HCT116 (cell line): ENCODE measurements at regions not wholly inside any gene's neighbourhood (a gene's known extent, or its start where the extent isn't known, plus 50 kb on each side); places are given as distances from the start of the nearest gene placed in this dataset.

Source experiments
- ATAC-seq: fragments of 200-7000 bp; cut with Tn5 transposase; 2 replicates; pipeline ENCODE4 v1.9.1; 2020; ENCODE audit warnings: mild to moderate bottlenecking, moderate library complexity
- BruUV-seq: library from RNA; stranded (reverse); fragments of 400-500 nt; replicated peaks from 2 replicates; lab custom pipeline; 2021; lab: Mats Ljungman, UMichigan
- CTCF ChIA-PET: fragments of 300-600 bp; sonication (Branson Sonifier 250); formaldehyde crosslinking; loops from one replicate; lab custom pipeline; 2021; ENCODE audit warnings: antibody characterized with exemption; lab: Charles Lee
- POLR2A ChIA-PET: fragments of 300-600, 350-600 bp; sonication (Branson Sonifier 250); formaldehyde crosslinking; loops from one replicate; lab custom pipeline; 2021; ENCODE audit warnings: antibody characterized with exemption; lab: Charles Lee
- RAD21 ChIA-PET, 2 experiments: fragments of 300-600 bp; sonication (Branson Sonifier 250); formaldehyde crosslinking; loops; one replicate each; lab custom pipeline; 2023; ENCODE audit warnings: low total read pairs in 2 of 2; ENCODE audit not compliant: uncharacterized antibody in 2 of 2, unreplicated experiment in 2 of 2, low non-redundant PET in 1 of 2; lab: Charles Lee
- DNase-seq: peaks from one replicate; pipeline ENCODE4 v3.0.0-alpha.2; 2010; ENCODE audit warnings: low read depth, low spot score
- H2AFZ ChIP-seq: fragments of 200-600 bp; shearing (Covaris generic), sonication (generic); 2 replicates; pipeline ENCODE4 v1.6.1; 2017; ENCODE audit warnings: low read depth, mixed run types, mixed read lengths, antibody characterized with exemption, low read length; ENCODE audit not compliant: poor library complexity, severe bottlenecking
- H3K27ac ChIP-seq: 2 replicates; pipeline ENCODE4 v1.5.1; 2012; ENCODE audit warnings: low read depth, low read length
- H3K27me3 ChIP-seq: fragments of 200-600 bp; sonication (generic); 2 replicates; pipeline ENCODE4 v1.6.1; 2016; ENCODE audit warnings: mixed run types, low read length, mixed read lengths; ENCODE audit not compliant: insufficient read depth
- H3K36me3 ChIP-seq, 2 experiments: fragments of 200-500 bp in 1 of 2; fragments of 200-600 bp in 1 of 2; sonication (Bioruptor generic) in 1 of 2; sonication (generic) in 1 of 2; 2 replicates each; pipeline versions ENCODE4 v1.5.1 to v1.6.1; 2014 to 2016; ENCODE audit warnings: low read length in 2 of 2, inconsistent platforms in 1 of 2, mixed read lengths in 1 of 2, mixed run types in 1 of 2; ENCODE audit not compliant: insufficient read depth in 2 of 2, control insufficient read depth in 1 of 2
- H3K4me1 ChIP-seq, 2 experiments: fragments of 200-600 bp in 1 of 2; sonication (generic) in 1 of 2; 2 replicates each; pipeline versions ENCODE4 v1.5.1 to v1.6.1; 2012 to 2017; ENCODE audit warnings: low read length in 2 of 2, inconsistent platforms in 1 of 2, mild to moderate bottlenecking in 1 of 2, mixed read lengths in 1 of 2, mixed run types in 1 of 2, moderate library complexity in 1 of 2; ENCODE audit not compliant: insufficient read depth in 2 of 2, control insufficient read depth in 1 of 2
- H3K4me2 ChIP-seq: fragments of 200-600 bp; sonication (generic); 2 replicates; pipeline ENCODE4 v1.6.1; 2017; ENCODE audit warnings: mixed run types, low read length, mixed read lengths
- H3K4me3 ChIP-seq, 2 experiments: fragments of 200-600 bp in 1 of 2; sonication (generic) in 1 of 2; replicated peaks in 1 of 2; 2 replicates each; pipeline ENCODE4 v1.5.1; 2011 to 2016; ENCODE audit warnings: low read length in 2 of 2, control low read depth in 1 of 2, low read depth in 1 of 2, mild to moderate bottlenecking in 1 of 2, mixed read lengths in 1 of 2, mixed run types in 1 of 2
- H3K79me2 ChIP-seq: fragments of 200-600 bp; sonication (generic); 2 replicates; pipeline ENCODE4 v1.6.1; 2017; ENCODE audit warnings: mild to moderate bottlenecking, mixed run types, low read length, moderate library complexity, mixed read lengths; ENCODE audit not compliant: insufficient read depth
- H3K9ac ChIP-seq: fragments of 200-600 bp; sonication (generic); 2 replicates; pipeline ENCODE4 v1.6.1; 2016; ENCODE audit warnings: low read length, mixed read lengths
- H3K9me2 ChIP-seq: fragments of 200-600 bp; sonication (generic), shearing (Covaris generic); 2 replicates; pipeline ENCODE4 v1.6.1; 2017; ENCODE audit warnings: mixed run types, mild to moderate bottlenecking, moderate library complexity; ENCODE audit not compliant: insufficient read depth
- H3K9me3 ChIP-seq, 2 experiments: fragments of 200-500 bp in 1 of 2; fragments of 200-600 bp in 1 of 2; sonication (Bioruptor generic) in 1 of 2; sonication (generic) in 1 of 2; 2 replicates each; pipeline ENCODE4 v1.6.1; 2014 to 2017; ENCODE audit warnings: low read length in 2 of 2, mixed read lengths in 2 of 2, inconsistent platforms in 1 of 2, low read depth in 1 of 2, mild to moderate bottlenecking in 1 of 2, mixed run types in 1 of 2, moderate library complexity in 1 of 2; ENCODE audit not compliant: control insufficient read depth in 1 of 2, insufficient read depth in 1 of 2
- H4K20me1 ChIP-seq: fragments of 200-600 bp; sonication (generic), shearing (Covaris generic); 2 replicates; pipeline ENCODE4 v1.6.1; 2017; ENCODE audit warnings: mixed run types, mild to moderate bottlenecking, moderate library complexity; ENCODE audit not compliant: insufficient read depth
- CBX3 ChIP-seq: IDR thresholded peaks from 2 replicates; pipeline ENCODE4 v1.6.1; 2012; ENCODE audit warnings: low read depth
- EGR1 ChIP-seq: IDR thresholded peaks from 2 replicates; pipeline ENCODE4 v1.6.1; 2012; ENCODE audit warnings: low read depth
- ELF1 ChIP-seq: IDR thresholded peaks from 2 replicates; pipeline ENCODE4 v1.6.1; 2012; ENCODE audit warnings: low read depth, borderline replicate concordance
- EZH2 ChIP-seq: fragments of 200-600 bp; sonication (generic); IDR thresholded peaks from 2 replicates; pipeline ENCODE4 v1.6.1; 2017; ENCODE audit warnings: antibody characterized with exemption, mixed run types
- FOSL1 ChIP-seq: IDR thresholded peaks from 2 replicates; pipeline ENCODE4 v1.6.1; 2012; ENCODE audit warnings: low read depth
- JUND ChIP-seq: IDR thresholded peaks from 2 replicates; pipeline ENCODE4 v1.6.1; 2012
- POLR2A ChIP-seq: IDR thresholded peaks from 2 replicates; pipeline ENCODE4 v1.7.0; 2011; ENCODE audit warnings: borderline replicate concordance; ENCODE audit not compliant: insufficient read depth, insufficient read length; ENCODE audit errors: extremely low read depth
- POLR2AphosphoS5 ChIP-seq: IDR thresholded peaks from 2 replicates; pipeline ENCODE4 v1.6.1; 2011; ENCODE audit warnings: mild to moderate bottlenecking, low read depth, low read length, moderate library complexity
- RAD21 ChIP-seq: IDR thresholded peaks from 2 replicates; pipeline ENCODE4 v1.6.1; 2012; ENCODE audit warnings: low read depth, mild to moderate bottlenecking
- SIN3A ChIP-seq: IDR thresholded peaks from 2 replicates; pipeline ENCODE4 v1.6.1; 2012; ENCODE audit warnings: low read depth
- SP1 ChIP-seq: IDR thresholded peaks from 2 replicates; pipeline ENCODE4 v1.6.1; 2012; ENCODE audit warnings: low read depth
- SRF ChIP-seq: IDR thresholded peaks from 2 replicates; pipeline ENCODE4 v1.6.1; 2012; ENCODE audit warnings: low read depth
- YY1 ChIP-seq: IDR thresholded peaks from 2 replicates; pipeline ENCODE4 v1.6.1; 2011; ENCODE audit warnings: low read length, low read depth, moderate library complexity, mild to moderate bottlenecking; ENCODE audit not compliant: insufficient replicate concordance; ENCODE audit errors: extremely low read depth
- ZFX ChIP-seq: fragments of 450-650 bp; IDR thresholded peaks from 2 replicates; pipeline ENCODE4 v1.6.1; 2017
- ZNF274 ChIP-seq: fragments of 200-500 bp; sonication (Bioruptor generic); IDR thresholded peaks from 2 replicates; pipeline ENCODE4 v1.6.1; 2014; ENCODE audit warnings: mild to moderate bottlenecking, low read depth, low read length, inconsistent platforms
- intact Hi-C: fragments of 100-400 bp; cut with micrococcal nuclease; formaldehyde crosslinking; loops from 2 replicates; pipeline ENCODE4 v1.10.0; 2022
- TF ChIP-seq, protein P1 (sequence below): IDR thresholded peaks from 2 replicates; pipeline ENCODE4 v1.6.1; 2012; ENCODE audit warnings: low read depth
- TF ChIP-seq, protein P2 (sequence below): IDR thresholded peaks from 2 replicates; pipeline ENCODE4 v1.6.1; 2012
- TF ChIP-seq, protein P3 (sequence below): IDR thresholded peaks from 2 replicates; pipeline ENCODE4 v1.6.1; 2011; ENCODE audit warnings: mild to moderate bottlenecking, low read length, moderate library complexity; ENCODE audit not compliant: insufficient replicate concordance; ENCODE audit errors: extremely low read depth
- TF ChIP-seq, protein P4 (sequence below): IDR thresholded peaks from 2 replicates; pipeline ENCODE4 v1.6.1; 2012
- TF ChIP-seq, protein P5 (sequence below), 3 experiments: fragments of 200-600 bp in 1 of 3; sonication (generic) in 1 of 3; IDR thresholded peaks in 2 of 3; conservative IDR thresholded peaks in 1 of 3; 2 replicates each; pipeline ENCODE4 v1.5.1; 2012 to 2017; ENCODE audit warnings: low read depth in 2 of 3, low read length in 2 of 3, antibody characterized with exemption in 1 of 3, borderline replicate concordance in 1 of 3, control low read depth in 1 of 3, mild to moderate bottlenecking in 1 of 3, mixed read lengths in 1 of 3, mixed run types in 1 of 3, moderate library complexity in 1 of 3; ENCODE audit not compliant: insufficient read depth in 1 of 3

DNA sequence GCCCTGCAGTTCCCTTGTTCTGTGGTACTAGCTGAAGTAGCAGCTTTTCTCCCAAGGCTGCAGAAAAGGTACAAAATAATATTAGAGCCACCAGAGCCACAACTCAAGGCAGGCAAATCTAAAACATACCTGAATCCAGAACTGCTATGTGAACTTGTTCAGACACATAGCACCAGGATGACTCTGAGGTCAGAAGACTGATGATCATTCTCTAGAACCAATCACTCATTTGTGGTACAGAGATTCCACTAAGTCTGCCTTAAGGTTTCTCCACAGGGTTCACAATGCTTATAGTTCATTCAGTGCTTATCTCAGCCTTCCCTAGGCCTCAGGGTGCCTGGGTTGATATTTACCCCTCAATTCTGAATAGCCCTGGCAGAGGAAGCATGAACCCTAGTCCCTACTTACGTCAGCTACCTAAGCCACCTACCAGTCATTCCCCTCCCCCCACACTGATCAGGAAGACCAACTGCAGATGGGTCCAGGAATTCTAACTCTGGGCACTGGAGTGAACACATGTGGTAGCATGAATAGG lies 140.9 kb upstream of the MOCS1 start:
- Histone ChIP-seq H3K9ac (no peak overlapping the region), H3K27me3 (0 out of 2 replicates have a peak, but pooled peaks cover 9% of the 10 kb centered on the region), H3K4me2 (no peak overlapping the region), H3K4me3 (no peak overlapping the region), H4K20me1 (no peaks in the 10 kb centered on the region)
- DNase-seq (no peak), ATAC-seq (no peak)
- ChIA-PET CTCF (no interaction called here), POLR2A (no interaction called here)
- no TSS peak for BruUV-seq
- intact Hi-C loops: no loop called here
- TF ChIP-seq, protein P1, sequence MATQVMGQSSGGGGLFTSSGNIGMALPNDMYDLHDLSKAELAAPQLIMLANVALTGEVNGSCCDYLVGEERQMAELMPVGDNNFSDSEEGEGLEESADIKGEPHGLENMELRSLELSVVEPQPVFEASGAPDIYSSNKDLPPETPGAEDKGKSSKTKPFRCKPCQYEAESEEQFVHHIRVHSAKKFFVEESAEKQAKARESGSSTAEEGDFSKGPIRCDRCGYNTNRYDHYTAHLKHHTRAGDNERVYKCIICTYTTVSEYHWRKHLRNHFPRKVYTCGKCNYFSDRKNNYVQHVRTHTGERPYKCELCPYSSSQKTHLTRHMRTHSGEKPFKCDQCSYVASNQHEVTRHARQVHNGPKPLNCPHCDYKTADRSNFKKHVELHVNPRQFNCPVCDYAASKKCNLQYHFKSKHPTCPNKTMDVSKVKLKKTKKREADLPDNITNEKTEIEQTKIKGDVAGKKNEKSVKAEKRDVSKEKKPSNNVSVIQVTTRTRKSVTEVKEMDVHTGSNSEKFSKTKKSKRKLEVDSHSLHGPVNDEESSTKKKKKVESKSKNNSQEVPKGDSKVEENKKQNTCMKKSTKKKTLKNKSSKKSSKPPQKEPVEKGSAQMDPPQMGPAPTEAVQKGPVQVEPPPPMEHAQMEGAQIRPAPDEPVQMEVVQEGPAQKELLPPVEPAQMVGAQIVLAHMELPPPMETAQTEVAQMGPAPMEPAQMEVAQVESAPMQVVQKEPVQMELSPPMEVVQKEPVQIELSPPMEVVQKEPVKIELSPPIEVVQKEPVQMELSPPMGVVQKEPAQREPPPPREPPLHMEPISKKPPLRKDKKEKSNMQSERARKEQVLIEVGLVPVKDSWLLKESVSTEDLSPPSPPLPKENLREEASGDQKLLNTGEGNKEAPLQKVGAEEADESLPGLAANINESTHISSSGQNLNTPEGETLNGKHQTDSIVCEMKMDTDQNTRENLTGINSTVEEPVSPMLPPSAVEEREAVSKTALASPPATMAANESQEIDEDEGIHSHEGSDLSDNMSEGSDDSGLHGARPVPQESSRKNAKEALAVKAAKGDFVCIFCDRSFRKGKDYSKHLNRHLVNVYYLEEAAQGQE: no peak
- TF ChIP-seq YY1 (no peak), CBX3 (no peak), ZFX (no peak), RAD21 (no peak), POLR2A (no peak), EZH2 (no peak), POLR2AphosphoS5 (no peak), FOSL1 (no peak), SIN3A (no peak), ZNF274 (no peak), ELF1 (no peak), SRF (no peak), JUND (no peak), EGR1 (no peak), SP1 (no peak)
- TF ChIP-seq, protein P2, sequence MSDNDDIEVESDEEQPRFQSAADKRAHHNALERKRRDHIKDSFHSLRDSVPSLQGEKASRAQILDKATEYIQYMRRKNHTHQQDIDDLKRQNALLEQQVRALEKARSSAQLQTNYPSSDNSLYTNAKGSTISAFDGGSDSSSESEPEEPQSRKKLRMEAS: no peak
- TF ChIP-seq, protein P3, sequence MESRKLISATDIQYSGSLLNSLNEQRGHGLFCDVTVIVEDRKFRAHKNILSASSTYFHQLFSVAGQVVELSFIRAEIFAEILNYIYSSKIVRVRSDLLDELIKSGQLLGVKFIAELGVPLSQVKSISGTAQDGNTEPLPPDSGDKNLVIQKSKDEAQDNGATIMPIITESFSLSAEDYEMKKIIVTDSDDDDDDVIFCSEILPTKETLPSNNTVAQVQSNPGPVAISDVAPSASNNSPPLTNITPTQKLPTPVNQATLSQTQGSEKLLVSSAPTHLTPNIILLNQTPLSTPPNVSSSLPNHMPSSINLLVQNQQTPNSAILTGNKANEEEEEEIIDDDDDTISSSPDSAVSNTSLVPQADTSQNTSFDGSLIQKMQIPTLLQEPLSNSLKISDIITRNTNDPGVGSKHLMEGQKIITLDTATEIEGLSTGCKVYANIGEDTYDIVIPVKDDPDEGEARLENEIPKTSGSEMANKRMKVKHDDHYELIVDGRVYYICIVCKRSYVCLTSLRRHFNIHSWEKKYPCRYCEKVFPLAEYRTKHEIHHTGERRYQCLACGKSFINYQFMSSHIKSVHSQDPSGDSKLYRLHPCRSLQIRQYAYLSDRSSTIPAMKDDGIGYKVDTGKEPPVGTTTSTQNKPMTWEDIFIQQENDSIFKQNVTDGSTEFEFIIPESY: no peak
- TF ChIP-seq, protein P4, sequence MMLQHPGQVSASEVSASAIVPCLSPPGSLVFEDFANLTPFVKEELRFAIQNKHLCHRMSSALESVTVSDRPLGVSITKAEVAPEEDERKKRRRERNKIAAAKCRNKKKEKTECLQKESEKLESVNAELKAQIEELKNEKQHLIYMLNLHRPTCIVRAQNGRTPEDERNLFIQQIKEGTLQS: no peak
- TF ChIP-seq, protein P5, sequence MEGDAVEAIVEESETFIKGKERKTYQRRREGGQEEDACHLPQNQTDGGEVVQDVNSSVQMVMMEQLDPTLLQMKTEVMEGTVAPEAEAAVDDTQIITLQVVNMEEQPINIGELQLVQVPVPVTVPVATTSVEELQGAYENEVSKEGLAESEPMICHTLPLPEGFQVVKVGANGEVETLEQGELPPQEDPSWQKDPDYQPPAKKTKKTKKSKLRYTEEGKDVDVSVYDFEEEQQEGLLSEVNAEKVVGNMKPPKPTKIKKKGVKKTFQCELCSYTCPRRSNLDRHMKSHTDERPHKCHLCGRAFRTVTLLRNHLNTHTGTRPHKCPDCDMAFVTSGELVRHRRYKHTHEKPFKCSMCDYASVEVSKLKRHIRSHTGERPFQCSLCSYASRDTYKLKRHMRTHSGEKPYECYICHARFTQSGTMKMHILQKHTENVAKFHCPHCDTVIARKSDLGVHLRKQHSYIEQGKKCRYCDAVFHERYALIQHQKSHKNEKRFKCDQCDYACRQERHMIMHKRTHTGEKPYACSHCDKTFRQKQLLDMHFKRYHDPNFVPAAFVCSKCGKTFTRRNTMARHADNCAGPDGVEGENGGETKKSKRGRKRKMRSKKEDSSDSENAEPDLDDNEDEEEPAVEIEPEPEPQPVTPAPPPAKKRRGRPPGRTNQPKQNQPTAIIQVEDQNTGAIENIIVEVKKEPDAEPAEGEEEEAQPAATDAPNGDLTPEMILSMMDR (IDR thresholded peaks at IDR 0.05 in 2 of 3, conservative IDR thresholded peaks at IDR 0.05 in 1 of 3; ENCODE audit: borderline replicate concordance in 1 of 3, insufficient read depth in 1 of 3, low read depth in 2 of 3, low read length in 2 of 3): no peak
- TF ChIP-seq, all 23 proteins: peak for 0
- no peaks in the 10 kb centered on the region for H3K4me1 ChIP-seq
- H3K27ac ChIP-seq: no peak overlapping the region
- no peaks in the 10 kb centered on the region for H3K36me3 ChIP-seq
- H3K9me3 ChIP-seq: no peaks in the 10 kb centered on the region
- no peaks in the 10 kb centered on the region for H3K9me2 ChIP-seq
- H3K79me2 ChIP-seq: no peaks in the 10 kb centered on the region
- H2AFZ ChIP-seq: no peak overlapping the region
- RAD21 ChIA-PET: no interaction called here
